ENCODE measurements at regions not wholly inside any gene's neighbourhood (a gene's known extent, or its start where the extent isn't known, plus 50 kb on each side); places are given as distances from the start of the nearest gene placed in this dataset.

DNA sequence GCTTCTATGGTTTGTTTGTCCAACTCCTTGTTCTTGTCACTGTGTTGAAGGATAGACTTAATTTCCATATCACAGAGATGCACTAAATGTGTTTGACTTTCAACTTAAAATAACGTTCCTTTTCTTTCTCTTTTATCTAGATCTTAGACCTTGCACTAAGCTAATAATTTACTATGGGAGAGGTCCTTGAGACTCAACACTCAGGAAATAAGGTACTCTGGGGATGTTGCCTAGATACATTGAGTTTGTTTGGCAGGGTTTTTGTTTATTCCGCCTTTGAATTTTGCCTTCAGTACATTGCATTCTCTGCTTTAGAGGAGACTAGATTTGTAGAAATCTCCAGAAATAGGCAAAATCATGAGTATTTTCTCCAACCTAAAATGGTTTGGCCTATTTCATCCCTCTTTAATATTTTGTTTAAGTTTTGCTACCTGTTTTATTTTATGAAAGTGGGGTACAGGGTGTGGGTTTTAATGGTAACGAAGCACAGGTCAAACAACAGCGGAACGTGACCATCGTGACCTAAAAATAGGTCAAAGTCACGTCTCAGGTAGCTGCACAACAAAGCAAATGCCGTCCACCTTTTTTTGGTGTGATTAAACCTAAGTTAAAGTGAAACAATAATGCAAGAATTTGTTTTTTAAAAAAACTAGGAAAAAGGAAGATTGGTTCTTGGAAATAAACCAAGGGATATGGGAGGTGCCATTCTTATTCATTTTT is 115.3 kb upstream of the CPSF6 start:
- H3K27ac ChIP-seq (replicated peaks), result no peak overlapping the region
- no peaks in the 10 kb centered on the region for H3K27me3 ChIP-seq (ENCODE audit: insufficient read depth, poor library complexity, severe bottlenecking)
- H3K4me3 ChIP-seq (replicated peaks; ENCODE audit: insufficient read depth, low read length), result no peak overlapping the region
- no peak for TF ChIP-seq POLR2AphosphoS5 (IDR thresholded peaks at IDR 0.05; ENCODE audit: low read depth)
- DNase-seq (ENCODE audit: low read depth in 1 of 2, low spot score in 1 of 2), result no peak

DNA sequence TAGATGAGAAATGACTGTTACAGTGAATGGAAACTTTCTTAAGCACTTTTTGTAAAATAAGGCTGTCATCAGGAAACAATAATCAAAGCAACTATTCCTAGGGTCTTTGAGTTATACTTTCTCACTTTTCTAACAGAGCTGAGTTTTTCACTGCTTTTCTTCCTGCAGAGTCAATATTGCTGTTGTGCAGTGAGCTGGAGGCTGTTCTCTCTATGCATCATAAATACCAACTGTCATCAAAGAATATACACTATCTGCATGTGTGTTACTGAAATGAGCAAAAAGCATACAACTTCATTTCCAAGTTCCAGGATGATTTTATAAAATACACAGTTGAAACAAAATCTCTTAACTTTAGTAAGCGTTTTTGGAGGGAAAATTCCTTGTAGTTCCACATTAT is 110.4 kb upstream of the CPSF6 start:
- no peak for DNase-seq (ENCODE audit: low read depth in 1 of 2, low spot score in 1 of 2)
- peaks cover 3% of the 10 kb centered on the region for H3K27me3 ChIP-seq (ENCODE audit: insufficient read depth, poor library complexity, severe bottlenecking)
- TF ChIP-seq, protein P1, sequence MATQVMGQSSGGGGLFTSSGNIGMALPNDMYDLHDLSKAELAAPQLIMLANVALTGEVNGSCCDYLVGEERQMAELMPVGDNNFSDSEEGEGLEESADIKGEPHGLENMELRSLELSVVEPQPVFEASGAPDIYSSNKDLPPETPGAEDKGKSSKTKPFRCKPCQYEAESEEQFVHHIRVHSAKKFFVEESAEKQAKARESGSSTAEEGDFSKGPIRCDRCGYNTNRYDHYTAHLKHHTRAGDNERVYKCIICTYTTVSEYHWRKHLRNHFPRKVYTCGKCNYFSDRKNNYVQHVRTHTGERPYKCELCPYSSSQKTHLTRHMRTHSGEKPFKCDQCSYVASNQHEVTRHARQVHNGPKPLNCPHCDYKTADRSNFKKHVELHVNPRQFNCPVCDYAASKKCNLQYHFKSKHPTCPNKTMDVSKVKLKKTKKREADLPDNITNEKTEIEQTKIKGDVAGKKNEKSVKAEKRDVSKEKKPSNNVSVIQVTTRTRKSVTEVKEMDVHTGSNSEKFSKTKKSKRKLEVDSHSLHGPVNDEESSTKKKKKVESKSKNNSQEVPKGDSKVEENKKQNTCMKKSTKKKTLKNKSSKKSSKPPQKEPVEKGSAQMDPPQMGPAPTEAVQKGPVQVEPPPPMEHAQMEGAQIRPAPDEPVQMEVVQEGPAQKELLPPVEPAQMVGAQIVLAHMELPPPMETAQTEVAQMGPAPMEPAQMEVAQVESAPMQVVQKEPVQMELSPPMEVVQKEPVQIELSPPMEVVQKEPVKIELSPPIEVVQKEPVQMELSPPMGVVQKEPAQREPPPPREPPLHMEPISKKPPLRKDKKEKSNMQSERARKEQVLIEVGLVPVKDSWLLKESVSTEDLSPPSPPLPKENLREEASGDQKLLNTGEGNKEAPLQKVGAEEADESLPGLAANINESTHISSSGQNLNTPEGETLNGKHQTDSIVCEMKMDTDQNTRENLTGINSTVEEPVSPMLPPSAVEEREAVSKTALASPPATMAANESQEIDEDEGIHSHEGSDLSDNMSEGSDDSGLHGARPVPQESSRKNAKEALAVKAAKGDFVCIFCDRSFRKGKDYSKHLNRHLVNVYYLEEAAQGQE (IDR thresholded peaks at IDR 0.05; ENCODE audit: insufficient replicate concordance, low read depth), result no peak
- no peak for TF ChIP-seq SPI1 (IDR thresholded peaks at IDR 0.05; ENCODE audit: borderline replicate concordance, low read depth)
- no peak for TF ChIP-seq GABPA (IDR thresholded peaks at IDR 0.05; ENCODE audit: low read depth)
- TF ChIP-seq POLR2AphosphoS5 (IDR thresholded peaks at IDR 0.05; ENCODE audit: low read depth), result no peak
- TF ChIP-seq, protein P2, sequence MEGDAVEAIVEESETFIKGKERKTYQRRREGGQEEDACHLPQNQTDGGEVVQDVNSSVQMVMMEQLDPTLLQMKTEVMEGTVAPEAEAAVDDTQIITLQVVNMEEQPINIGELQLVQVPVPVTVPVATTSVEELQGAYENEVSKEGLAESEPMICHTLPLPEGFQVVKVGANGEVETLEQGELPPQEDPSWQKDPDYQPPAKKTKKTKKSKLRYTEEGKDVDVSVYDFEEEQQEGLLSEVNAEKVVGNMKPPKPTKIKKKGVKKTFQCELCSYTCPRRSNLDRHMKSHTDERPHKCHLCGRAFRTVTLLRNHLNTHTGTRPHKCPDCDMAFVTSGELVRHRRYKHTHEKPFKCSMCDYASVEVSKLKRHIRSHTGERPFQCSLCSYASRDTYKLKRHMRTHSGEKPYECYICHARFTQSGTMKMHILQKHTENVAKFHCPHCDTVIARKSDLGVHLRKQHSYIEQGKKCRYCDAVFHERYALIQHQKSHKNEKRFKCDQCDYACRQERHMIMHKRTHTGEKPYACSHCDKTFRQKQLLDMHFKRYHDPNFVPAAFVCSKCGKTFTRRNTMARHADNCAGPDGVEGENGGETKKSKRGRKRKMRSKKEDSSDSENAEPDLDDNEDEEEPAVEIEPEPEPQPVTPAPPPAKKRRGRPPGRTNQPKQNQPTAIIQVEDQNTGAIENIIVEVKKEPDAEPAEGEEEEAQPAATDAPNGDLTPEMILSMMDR (IDR thresholded peaks at IDR 0.05; ENCODE audit: insufficient read depth, low read length), result no peak
- no peak overlapping the region for H3K4me3 ChIP-seq (replicated peaks; ENCODE audit: insufficient read depth, low read length)
- no peak overlapping the region for H3K27ac ChIP-seq (replicated peaks)

DNA sequence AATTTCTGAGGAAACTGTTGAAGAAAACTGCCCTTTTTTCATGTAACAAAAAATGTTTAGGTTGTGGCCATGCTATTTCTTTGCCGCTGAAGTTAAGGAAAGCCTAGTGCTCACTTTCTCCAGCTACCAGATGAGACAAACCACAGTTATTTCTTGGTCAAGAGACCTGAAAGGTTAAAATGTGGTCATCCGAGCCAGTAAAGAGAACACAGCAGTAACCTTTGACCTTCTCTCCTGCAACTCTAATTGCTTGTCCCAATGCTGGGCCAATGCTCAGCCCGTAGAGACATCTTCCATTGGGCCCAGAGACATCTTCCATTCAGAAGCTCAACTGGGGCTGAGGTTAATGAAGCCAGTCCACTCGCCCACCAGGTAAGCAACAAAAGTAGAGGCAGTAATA is 109.8 kb upstream of the CPSF6 start:
- Histone ChIP-seq H3K27me3 (ENCODE audit: insufficient read depth, poor library complexity, severe bottlenecking) (peaks cover 3% of the 10 kb centered on the region), H3K4me3 (replicated peaks; ENCODE audit: insufficient read depth, low read length) (no peak overlapping the region), H3K27ac (replicated peaks) (no peak overlapping the region)
- DNase-seq (ENCODE audit: low read depth in 1 of 2, low spot score in 1 of 2), result no peak
- TF ChIP-seq SPI1 (IDR thresholded peaks at IDR 0.05; ENCODE audit: borderline replicate concordance, low read depth) (no peak), GABPA (IDR thresholded peaks at IDR 0.05; ENCODE audit: low read depth) (no peak), POLR2AphosphoS5 (IDR thresholded peaks at IDR 0.05; ENCODE audit: low read depth) (no peak)
- TF ChIP-seq, protein P2 (IDR thresholded peaks at IDR 0.05; ENCODE audit: insufficient read depth, low read length), result no peak
- TF ChIP-seq, protein P1 (IDR thresholded peaks at IDR 0.05; ENCODE audit: insufficient replicate concordance, low read depth), result no peak

DNA sequence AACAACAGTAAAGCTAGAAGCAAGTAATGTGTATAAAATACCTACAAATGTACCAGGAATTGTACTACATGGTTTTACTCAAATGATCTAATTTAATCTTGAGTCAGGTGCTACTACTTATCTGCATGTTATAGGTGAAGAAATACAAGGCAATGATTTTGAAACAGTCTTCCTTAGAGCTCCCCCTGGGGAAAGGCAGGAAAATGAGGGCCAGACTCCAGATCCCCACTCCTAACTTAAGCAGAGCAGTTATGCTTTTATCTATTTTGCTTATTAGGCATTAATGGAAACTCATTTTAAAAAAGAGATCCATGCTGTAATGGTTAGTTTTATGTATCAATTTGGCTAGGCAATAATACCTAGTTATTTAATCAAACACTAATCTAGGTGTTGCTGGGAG is 109.3 kb upstream of the CPSF6 start:
- Histone ChIP-seq H3K27ac (replicated peaks) (no peak overlapping the region), H3K27me3 (ENCODE audit: insufficient read depth, poor library complexity, severe bottlenecking) (peaks cover 3% of the 10 kb centered on the region), H3K4me3 (replicated peaks; ENCODE audit: insufficient read depth, low read length) (no peak overlapping the region)
- TF ChIP-seq GABPA (IDR thresholded peaks at IDR 0.05; ENCODE audit: low read depth) (no peak), POLR2AphosphoS5 (IDR thresholded peaks at IDR 0.05; ENCODE audit: low read depth) (no peak), SPI1 (IDR thresholded peaks at IDR 0.05; ENCODE audit: borderline replicate concordance, low read depth) (no peak)
- TF ChIP-seq, protein P2 (IDR thresholded peaks at IDR 0.05; ENCODE audit: insufficient read depth, low read length), result no peak
- TF ChIP-seq, protein P1 (IDR thresholded peaks at IDR 0.05; ENCODE audit: insufficient replicate concordance, low read depth), result no peak
- no peak for DNase-seq (ENCODE audit: low read depth in 1 of 2, low spot score in 1 of 2)
